A549 (cell line): ENCODE measurements at regions not wholly inside any gene's neighbourhood (a gene's known extent, or its start where the extent isn't known, plus 50 kb on each side); places are given as distances from the start of the nearest gene placed in this dataset.

ENCODE experiments used
- ATAC-seq, 2 experiments: fragments of 200-7000 bp in 1 of 2; fragments of >200 bp in 1 of 2; cut with Nextera tagmentation in 1 of 2; cut with Tn5 transposase in 1 of 2; 3 replicates each; pipeline versions ENCODE4 v1.8.0 to v1.9.1; 2018 to 2020; ENCODE audit warnings: mild to moderate bottlenecking in 1 of 2, moderate library complexity in 1 of 2
- CTCF ChIA-PET: fragments of 300-600 bp; sonication (Branson Sonifier 250); formaldehyde crosslinking; extraction: SDS; loops from one replicate; lab custom pipeline; 2021; ENCODE audit warnings: antibody characterized with exemption, inconsistent platforms; lab: Yijun Ruan, JAX
- POLR2A ChIA-PET: fragments of 350-600 bp; formaldehyde crosslinking; extraction: SDS; loops from one replicate; lab custom pipeline; 2021; ENCODE audit warnings: antibody characterized with exemption, inconsistent platforms; lab: Yijun Ruan, JAX
- DNase-seq, 2 experiments: peaks; one replicate each; pipeline versions ENCODE4 v3.0.0 to v3.0.0-alpha.2; 2011 to 2016; ENCODE audit warnings: low read depth in 1 of 2, low spot score in 1 of 2
- FAIRE-seq: peaks from 2 replicates; lab custom pipeline; 2011; peaks lifted over from hg19 to GRCh38; lab: Jason Lieb, UNC
- H3K27ac ChIP-seq, 2 experiments: fragments of >200 bp; sonication (Bioruptor Twin); formaldehyde crosslinking; 3 replicates each; pipeline ENCODE4 v1.5.1; 2016 to 2017
- H3K4me1 ChIP-seq: fragments of >200 bp; sonication (Bioruptor Twin); formaldehyde crosslinking; 3 replicates; pipeline ENCODE4 v1.6.1; 2016
- H3K4me2 ChIP-seq: fragments of >200 bp; sonication (Bioruptor Twin); formaldehyde crosslinking; 3 replicates; pipeline ENCODE4 v1.6.1; 2016
- H3K4me3 ChIP-seq: fragments of >200 bp; sonication (Bioruptor Twin); formaldehyde crosslinking; 3 replicates; pipeline ENCODE4 v1.5.1; 2016
- H3K9me3 ChIP-seq: fragments of >200 bp; sonication (Bioruptor Twin); formaldehyde crosslinking; 3 replicates; pipeline ENCODE4 v1.6.1; 2016
- ATOH8 ChIP-seq: fragments of 250-450 bp; sonication (Bioruptor Pico); IDR thresholded peaks from 2 replicates; pipeline ENCODE4 v1.5.0; 2020; ENCODE audit warnings: low read depth, mild to moderate bottlenecking, moderate library complexity
- BCL3 ChIP-seq: fragments of >200 bp; sonication (Bioruptor Twin); formaldehyde crosslinking; IDR thresholded peaks from 3 replicates; pipeline ENCODE4 v1.6.1; 2016
- CEBPB ChIP-seq, 2 experiments: fragments of >200 bp in 1 of 2; sonication (Bioruptor Twin) in 1 of 2; formaldehyde crosslinking in 1 of 2; IDR thresholded peaks; 2 replicates each; pipeline ENCODE4 v1.6.1; 2012 to 2016
- CHD2 ChIP-seq: fragments of 150-350 bp; IDR thresholded peaks from 2 replicates; pipeline ENCODE4 v1.6.1; 2014; ENCODE audit warnings: low read length; ENCODE audit not compliant: partially characterized antibody
- CHD4 ChIP-seq: fragments of 200-600 bp; sonication (generic); IDR thresholded peaks from 2 replicates; pipeline ENCODE4 v1.6.1; 2016; ENCODE audit warnings: antibody characterized with exemption, mild to moderate bottlenecking, borderline replicate concordance
- EHF ChIP-seq: fragments of 250-450 bp; sonication (Bioruptor Pico); IDR thresholded peaks from 2 replicates; pipeline ENCODE4 v1.5.0; 2020; ENCODE audit warnings: mild to moderate bottlenecking
- EHMT2 ChIP-seq: fragments of 200-600 bp; sonication (generic); IDR thresholded peaks from 2 replicates; pipeline ENCODE4 v1.6.1; 2016; ENCODE audit warnings: antibody characterized with exemption, low read depth, mild to moderate bottlenecking, moderate library complexity
- ELK1 ChIP-seq: fragments of 150-350 bp; IDR thresholded peaks from 2 replicates; pipeline ENCODE4 v1.6.1; 2014; ENCODE audit warnings: low read depth, mild to moderate bottlenecking, low read length
- HOXB13 ChIP-seq: fragments of 250-450 bp; sonication (Bioruptor Pico); IDR thresholded peaks from 2 replicates; pipeline ENCODE4 v1.5.0; 2020; ENCODE audit warnings: low read depth, mild to moderate bottlenecking, moderate library complexity
- JUN ChIP-seq, 2 experiments: fragments of >200 bp; sonication (Bioruptor Twin); formaldehyde crosslinking; IDR thresholded peaks; 2 replicates in 1 of 2; 3 replicates in 1 of 2; pipeline ENCODE4 v1.6.1; 2016 to 2017
- JUNB ChIP-seq: fragments of >200 bp; sonication (Bioruptor Twin); formaldehyde crosslinking; IDR thresholded peaks from 2 replicates; pipeline ENCODE4 v1.6.1; 2016
- KDM5A ChIP-seq: fragments of 200-600 bp; sonication (generic); IDR thresholded peaks from 2 replicates; pipeline ENCODE4 v1.6.1; 2016; ENCODE audit warnings: antibody characterized with exemption, mild to moderate bottlenecking
- NFE2L2 ChIP-seq: fragments of 150-350 bp; conservative IDR thresholded peaks from 2 replicates; pipeline ENCODE4 v1.6.1; 2014; ENCODE audit warnings: low read length
- NR3C1 ChIP-seq: fragments of >200 bp; sonication (Bioruptor Twin); formaldehyde crosslinking; IDR thresholded peaks from 3 replicates; pipeline ENCODE4 v1.6.1; 2017
- PBX3 ChIP-seq: IDR thresholded peaks from 2 replicates; pipeline ENCODE4 v1.6.1; 2012
- PHF8 ChIP-seq: fragments of 200-600 bp; sonication (generic); IDR thresholded peaks from 2 replicates; pipeline ENCODE4 v1.6.1; 2016; ENCODE audit warnings: low read depth, mild to moderate bottlenecking, antibody characterized with exemption, moderate library complexity, borderline replicate concordance
- POLR2A ChIP-seq: IDR thresholded peaks from 2 replicates; pipeline ENCODE4 v1.6.1; 2012; ENCODE audit warnings: mild to moderate bottlenecking, low read length
- RAD21 ChIP-seq, 2 experiments: fragments of >200 bp in 1 of 2; sonication (Bioruptor Twin) in 1 of 2; formaldehyde crosslinking in 1 of 2; IDR thresholded peaks in 1 of 2; conservative IDR thresholded peaks in 1 of 2; 2 replicates in 1 of 2; 3 replicates in 1 of 2; pipeline ENCODE4 v1.6.1; 2012 to 2018; ENCODE audit warnings: inconsistent platforms in 1 of 2
- RARB ChIP-seq: fragments of 250-450 bp; sonication (Bioruptor Pico); IDR thresholded peaks from 2 replicates; pipeline ENCODE4 v1.8.0; 2021; ENCODE audit warnings: mild to moderate bottlenecking, moderate library complexity
- RCOR1 ChIP-seq: fragments of 150-350 bp; IDR thresholded peaks from 2 replicates; pipeline ENCODE4 v1.6.1; 2014; ENCODE audit warnings: antibody characterized with exemption, low read length, low read depth
- SMC3 ChIP-seq: fragments of >200 bp; sonication (Bioruptor Twin); formaldehyde crosslinking; IDR thresholded peaks from 3 replicates; pipeline ENCODE4 v1.6.1; 2018; ENCODE audit warnings: inconsistent platforms
- USF2 ChIP-seq: fragments of 450-650 bp; IDR thresholded peaks from 2 replicates; pipeline ENCODE4 v1.6.1; 2014; ENCODE audit warnings: antibody characterized with exemption
- ZNF302 ChIP-seq: fragments of 250-450 bp; sonication (Bioruptor Pico); IDR thresholded peaks from 2 replicates; pipeline ENCODE4 v1.9.0; 2021; ENCODE audit warnings: inconsistent platforms, mild to moderate bottlenecking, moderate library complexity
- ZSCAN20 ChIP-seq: fragments of 250-450 bp; sonication (Bioruptor Pico); IDR thresholded peaks from 2 replicates; pipeline ENCODE4 v1.8.0; 2022; ENCODE audit warnings: mild to moderate bottlenecking, moderate library complexity
- WGBS: methylation state at CpG from one replicate; pipeline ENCODE4 v1.1.6; 2017; ENCODE audit errors: missing lambda C conversion rate; 5-methylcytosine and 5-hydroxymethylcytosine counted together

- TF ChIP-seq NFE2L2 (no peak), NR3C1 (no peak), ZNF302 (CRISPR knock-in tag) (no peak), ATOH8 (no peak), JUN (IDR thresholded peaks at IDR 0.05) (no peak)
These were observed 221.3 kb downstream of the TOMM20 start (continued) for GRCh38 chr1:234907208-234907939.

GRCh38 chr1:234906654-234907053, 222.0 kb downstream of the TOMM20 start:
- no peak overlapping the region for H3K4me3 ChIP-seq
- TF ChIP-seq CHD4: no peak
- no peak for TF ChIP-seq HOXB13
- TF ChIP-seq, all 56 proteins: peak for 0
- CTCF ChIA-PET: interaction anchor here (0.7 kb wide), 1 partner anchor 13 kb away, joined by 3 read pairs; no protein-coding TSS in a partner anchor
- FAIRE-seq (no peak), DNase-seq (no peak), ATAC-seq (no peak)
- POLR2A ChIA-PET: no interaction called here
- no peak overlapping the region for H3K4me2 ChIP-seq
- no peaks in the 10 kb centered on the region for H3K9me3 ChIP-seq
- H3K4me1 ChIP-seq: 0 out of 3 replicates have a peak, but pooled peaks cover 4% of the 10 kb centered on the region
- 0 out of 6 replicates have a peak overlapping the region, but pooled peaks of 1 of the 2 experiments have one; percentile 30 for H3K27ac ChIP-seq
- WGBS: 83% methylated on average over 5 of the region's 5 CpGs

GRCh38 chr1:234902774-234903547, 225.7 kb downstream of the TOMM20 start:
- H3K4me1 ChIP-seq: peaks cover 18% of the 10 kb centered on the region
- no peak overlapping the region for H3K4me2 ChIP-seq
- WGBS: 89% methylated on average over 7 of the region's 7 CpGs
- FAIRE-seq (no peak), ATAC-seq (no peak)
- H3K4me3 ChIP-seq: no peak overlapping the region
- CTCF ChIA-PET: interaction anchor here (0.8 to 1.2 kb wide), 2 partner anchors 10 to 11 kb away, joined by 3 read pairs; no protein-coding TSS in a partner anchor
- H3K9me3 ChIP-seq: no peaks in the 10 kb centered on the region
- peak overlapping the region in 1 of 2 experiments; percentile 29; a peak in 2 of 6 replicates for H3K27ac ChIP-seq
- no peak for TF ChIP-seq ELK1
- TF ChIP-seq KDM5A: no peak
- TF ChIP-seq SMC3: no peak
- TF ChIP-seq CHD4: no peak
- TF ChIP-seq RCOR1: no peak
- no peak for TF ChIP-seq PBX3
- TF ChIP-seq CHD2: no peak
- TF ChIP-seq ZSCAN20: no peak
- TF ChIP-seq EHMT2: no peak
- no peak for TF ChIP-seq USF2
- TF ChIP-seq PHF8: no peak
- no peak for TF ChIP-seq POLR2A
- TF ChIP-seq EHF (CRISPR knock-in tag): no peak
- no peak for TF ChIP-seq RAD21 (conservative IDR thresholded peaks at IDR 0.05 in 1 of 2, IDR thresholded peaks at IDR 0.05 in 1 of 2)
- no peak for TF ChIP-seq JUNB
- no peak for TF ChIP-seq RARB (CRISPR knock-in tag)
- TF ChIP-seq CEBPB (IDR thresholded peaks at IDR 0.05): no peak
- TF ChIP-seq BCL3: no peak
- TF ChIP-seq, all 56 proteins: peak for 0
- no peak for DNase-seq
- POLR2A ChIA-PET: interaction anchor here (0.6 kb wide), 1 partner anchor 54 kb away, joined by 3 read pairs; no protein-coding TSS in a partner anchor
